ENCODE measurements at regions not wholly inside any gene's neighbourhood (a gene's known extent, or its start where the extent isn't known, plus 50 kb on each side); places are given as distances from the start of the nearest gene placed in this dataset.

GRCh38 chr11:30758518-30758917, 172.4 kb upstream of the MPPED2 start:
- no peak for TF ChIP-seq EZH2phosphoT487 (IDR thresholded peaks at IDR 0.05; ENCODE audit: borderline replicate concordance, low read depth)
- no peak for TF ChIP-seq CTCF (IDR thresholded peaks at IDR 0.05)
- no peak for TF ChIP-seq USF2 (IDR thresholded peaks at IDR 0.05; ENCODE audit: borderline replicate concordance, low read depth, low read length)
- TF ChIP-seq USF1 (IDR thresholded peaks at IDR 0.05; ENCODE audit: borderline replicate concordance, low read depth): no peak
- TF ChIP-seq ZBTB33 (IDR thresholded peaks at IDR 0.05; ENCODE audit: borderline replicate concordance, low read depth): no peak
- TF ChIP-seq EP300 (IDR thresholded peaks at IDR 0.05; ENCODE audit: borderline replicate concordance in 1 of 2, low read depth in 1 of 2, low read length in 1 of 2): no peak
- no peak for TF ChIP-seq MXI1 (IDR thresholded peaks at IDR 0.05; ENCODE audit: low read depth, low read length)

Data from SK-N-SH (cell line).